SH-SY5Y (cell line): ENCODE measurements at regions not wholly inside any gene's neighbourhood (a gene's known extent, or its start where the extent isn't known, plus 50 kb on each side); places are given as distances from the start of the nearest gene placed in this dataset.

Experiments
- GATA2 ChIP-seq: IDR thresholded peaks from 2 replicates; pipeline ENCODE4 v1.6.1; 2011; ENCODE audit warnings: mild to moderate bottlenecking, low read depth, low read length
- GATA3 ChIP-seq: IDR thresholded peaks from 2 replicates; pipeline ENCODE4 v1.6.1; 2011; ENCODE audit warnings: low read depth, mild to moderate bottlenecking, low read length, moderate library complexity

- no peak for TF ChIP-seq GATA2
- TF ChIP-seq GATA3 = no peak
Observed at GRCh38 chr7:53603461-53603860, 568.0 kb downstream of the POM121L12 start.
